Stimulated activated naive CD8-positive, alpha-beta T cell treated with anti-CD3 and anti-CD28 coated beads, Interleukin-15, Interleukin-2, amounts not matched to agents 100 ng/mL and 50 ng/mL, for 24 hours (primary cell): ENCODE measurements at regions not wholly inside any gene's neighbourhood (a gene's known extent, or its start where the extent isn't known, plus 50 kb on each side); places are given as distances from the start of the nearest gene placed in this dataset.

Experiments used
- H3K27ac Mint-ChIP-seq: one replicate; pipeline ENCODE4 v1.8.0; 2021; ENCODE audit warnings: mild to moderate bottlenecking, mixed read lengths
- H3K27me3 Mint-ChIP-seq: one replicate; pipeline ENCODE4 v1.8.0; 2021; ENCODE audit warnings: mixed read lengths
- H3K36me3 Mint-ChIP-seq: one replicate; pipeline ENCODE4 v1.8.0; 2021; ENCODE audit warnings: low read depth, mixed read lengths
- H3K4me1 Mint-ChIP-seq: one replicate; pipeline ENCODE4 v1.8.0; 2021; ENCODE audit warnings: low read depth, mixed read lengths
- H3K4me3 Mint-ChIP-seq: one replicate; pipeline ENCODE4 v1.8.0; 2021; ENCODE audit warnings: mild to moderate bottlenecking, mixed read lengths
- H3K9me3 Mint-ChIP-seq: one replicate; pipeline ENCODE4 v1.8.0; 2021; ENCODE audit warnings: mixed read lengths

GRCh38 chr13:99136427-99136954 lies 64.2 kb upstream of the UBAC2 start:
- no peaks in the 10 kb centered on the region for H3K36me3 Mint-ChIP-seq
- H3K27me3 Mint-ChIP-seq, result peaks cover 6% of the 10 kb centered on the region
- H3K4me1 Mint-ChIP-seq, result no peaks in the 10 kb centered on the region

GRCh38 chr13:99140831-99141230 lies 59.8 kb upstream of the UBAC2 start:
- Mint-ChIP-seq H3K27me3 (peaks cover 20% of the 10 kb centered on the region), H3K9me3 (no peaks in the 10 kb centered on the region), H3K27ac (no peak overlapping the region), H3K36me3 (no peaks in the 10 kb centered on the region), H3K4me1 (peaks cover 5% of the 10 kb centered on the region), H3K4me3 (no peak overlapping the region)

More at GRCh38 chr13:99136427-99136954, 64.2 kb upstream of the UBAC2 start:
- Mint-ChIP-seq H3K27ac (no peak overlapping the region), H3K9me3 (no peaks in the 10 kb centered on the region), H3K4me3 (no peak overlapping the region)

- peaks cover 26% of the 10 kb centered on the region for H3K27me3 Mint-ChIP-seq
- no peaks in the 10 kb centered on the region for H3K9me3 Mint-ChIP-seq
- H3K36me3 Mint-ChIP-seq, result no peaks in the 10 kb centered on the region
- no peak overlapping the region for H3K27ac Mint-ChIP-seq
- peaks cover 5% of the 10 kb centered on the region for H3K4me1 Mint-ChIP-seq
- H3K4me3 Mint-ChIP-seq, result no peak overlapping the region
Observed at GRCh38 chr13:99143904-99144303, 56.8 kb upstream of the UBAC2 start.

GRCh38 chr13:99144306-99144705 lies 56.3 kb upstream of the UBAC2 start:
- Mint-ChIP-seq H3K36me3 (no peaks in the 10 kb centered on the region), H3K9me3 (no peaks in the 10 kb centered on the region), H3K27ac (no peak overlapping the region), H3K4me1 (peaks cover 5% of the 10 kb centered on the region), H3K27me3 (peaks cover 27% of the 10 kb centered on the region), H3K4me3 (no peak overlapping the region)

- Mint-ChIP-seq H3K36me3 (no peaks in the 10 kb centered on the region), H3K9me3 (no peaks in the 10 kb centered on the region), H3K4me3 (no peak overlapping the region), H3K27ac (no peak overlapping the region), H3K4me1 (peaks cover 5% of the 10 kb centered on the region), H3K27me3 (peaks cover 29% of the 10 kb centered on the region)
Observed at GRCh38 chr13:99145461-99145860, 55.2 kb upstream of the UBAC2 start.

GRCh38 chr13:99150575-99151361 lies 49.9 kb upstream of the UBAC2 start:
- Mint-ChIP-seq H3K27me3 (peaks cover 10% of the 10 kb centered on the region), H3K9me3 (no peaks in the 10 kb centered on the region)

More at GRCh38 chr13:99150575-99151361, 49.9 kb upstream of the UBAC2 start:
- Mint-ChIP-seq H3K4me1 (peaks cover 11% of the 10 kb centered on the region), H3K36me3 (no peaks in the 10 kb centered on the region), H3K4me3 (no peak overlapping the region), H3K27ac (no peak overlapping the region)
